Fibroblast of peridontal ligament (primary cell): ENCODE measurements at regions not wholly inside any gene's neighbourhood (a gene's known extent, or its start where the extent isn't known, plus 50 kb on each side); places are given as distances from the start of the nearest gene placed in this dataset.

Experiments used
- DNase-seq: peaks from one replicate; pipeline ENCODE4 v3.0.0-alpha.2; 2010; ENCODE audit errors: extremely low read depth

DNA sequence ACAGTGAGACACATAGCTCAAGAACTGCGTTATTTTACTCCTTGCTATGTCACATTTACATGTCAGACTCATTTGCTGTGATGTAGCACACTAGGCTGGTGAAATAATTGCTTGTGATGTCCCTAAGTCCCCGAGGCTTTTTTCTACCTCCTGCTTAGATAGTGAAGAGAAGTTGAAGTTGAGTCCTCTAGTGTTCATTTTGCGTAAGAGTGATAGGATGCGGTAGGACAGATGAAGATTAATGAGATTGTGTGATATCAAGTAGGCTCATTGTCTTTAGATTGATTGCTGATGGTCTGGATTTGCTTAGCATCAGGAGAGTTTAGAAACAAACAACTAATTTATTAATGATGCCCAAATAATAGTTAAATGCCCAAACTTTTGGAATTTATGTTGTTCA is 173.6 kb upstream of the NUDT6 start:
- DNase-seq: peak; percentile 19

DNA sequence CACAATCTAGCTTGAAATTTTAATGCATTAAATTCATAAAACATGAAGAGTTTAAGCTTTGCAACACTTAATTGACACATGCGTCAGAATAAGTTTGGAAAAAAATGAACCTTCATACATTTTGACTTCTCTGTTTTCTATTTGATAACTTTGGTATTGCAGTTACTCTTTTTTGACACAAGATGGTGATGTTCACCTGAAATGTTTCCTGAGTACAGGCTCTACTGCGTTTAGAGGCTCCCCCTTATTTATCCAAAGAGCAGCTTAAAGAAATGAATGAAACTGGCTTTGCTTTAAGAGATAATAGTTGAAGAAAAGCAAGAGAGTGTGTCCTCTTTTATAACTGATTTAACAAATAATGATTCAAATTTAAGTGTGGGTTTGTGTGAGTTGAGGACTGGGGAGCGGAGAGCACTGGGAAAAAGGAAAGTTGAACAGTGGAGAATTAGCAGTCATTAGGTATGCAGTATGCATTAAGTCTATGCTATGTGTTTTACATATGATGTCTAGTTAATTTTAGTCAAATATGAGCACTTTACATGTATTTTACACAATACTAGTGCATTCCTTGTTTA is 180.6 kb upstream of the NUDT6 start:
- peak; percentile 76 for DNase-seq

DNA sequence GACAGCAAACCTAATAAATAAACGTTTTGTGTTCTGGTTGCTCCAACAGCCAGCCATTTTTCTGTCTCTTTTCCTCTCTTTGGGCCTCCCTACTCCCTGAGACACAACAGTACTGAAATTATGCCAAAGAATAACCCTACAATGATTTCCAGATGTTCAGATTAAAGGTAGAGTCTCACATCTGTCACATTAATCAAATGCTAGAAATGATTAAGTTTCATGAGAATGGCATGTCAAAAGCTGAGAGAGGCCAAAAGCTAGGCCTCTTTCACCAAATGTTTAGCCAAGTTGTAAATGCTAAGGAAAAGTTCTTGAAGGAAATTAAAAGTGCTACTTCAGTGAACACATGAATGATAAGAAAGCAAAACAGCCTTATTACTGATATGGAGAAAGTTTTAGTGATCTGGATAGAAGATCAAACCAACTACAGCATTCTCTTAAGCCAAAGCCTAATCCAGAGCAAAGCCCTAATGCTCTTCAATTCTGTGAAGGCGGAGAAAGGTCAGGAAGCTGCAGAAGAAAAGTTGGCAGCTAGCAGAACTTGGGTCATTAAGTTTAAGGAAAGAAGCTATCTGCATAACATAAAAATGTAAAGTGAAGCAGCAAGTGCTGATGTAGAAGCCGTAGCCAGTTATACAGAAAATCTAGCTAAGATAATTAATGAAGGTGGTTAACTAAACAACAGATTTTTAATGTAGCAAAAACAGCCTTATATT is 182.1 kb upstream of the NUDT6 start:
- peak; percentile 30 for DNase-seq

GRCh38 chr4:123105026-123105420 is 182.6 kb upstream of the NUDT6 start:
- DNase-seq: no peak

- no peak for DNase-seq
These were observed 184.3 kb upstream of the NUDT6 start for GRCh38 chr4:123106747-123107146.

GRCh38 chr4:123107444-123108252 is 185.3 kb upstream of the NUDT6 start:
- no peak for DNase-seq

DNA sequence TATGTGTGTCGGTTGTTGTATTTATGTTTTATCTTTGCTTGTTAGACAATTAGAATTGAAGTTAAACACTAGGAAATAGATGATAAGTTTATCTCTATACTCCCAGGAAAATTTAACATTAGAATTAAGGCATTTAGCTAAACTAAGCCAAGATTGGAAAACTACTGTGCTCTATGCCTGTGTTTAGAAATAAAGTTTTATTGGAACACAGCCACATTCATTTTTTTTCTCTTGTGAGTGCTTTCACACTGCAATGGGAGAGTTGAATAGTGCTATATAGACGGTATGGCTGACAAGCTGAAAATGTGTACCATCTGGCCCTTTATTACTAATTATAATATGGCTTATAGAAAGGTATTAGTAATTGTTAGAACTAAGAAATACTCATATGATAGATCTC is 186.7 kb upstream of the NUDT6 start:
- no peak for DNase-seq

DNA sequence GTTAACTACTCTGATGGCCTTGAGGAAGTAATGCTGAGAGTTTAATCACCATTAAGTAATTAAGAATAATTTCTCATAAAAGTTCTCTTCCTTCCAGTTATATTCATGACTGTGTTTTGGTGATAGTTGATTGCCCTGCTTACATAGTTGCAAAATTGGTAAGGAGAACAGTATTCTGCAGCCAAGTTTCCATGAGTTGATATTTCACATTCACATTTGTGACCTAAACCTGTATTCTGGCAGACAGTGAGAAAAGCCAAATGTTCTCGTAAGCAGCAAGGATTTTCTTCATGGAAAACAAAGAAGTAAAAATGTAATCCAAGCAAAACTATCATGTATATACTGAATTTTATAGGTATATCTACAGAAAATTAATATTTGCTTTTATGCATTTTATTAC is 187.8 kb upstream of the NUDT6 start:
- peak; percentile 70 for DNase-seq

GRCh38 chr4:123110685-123111084 is 188.3 kb upstream of the NUDT6 start:
- DNase-seq: no peak

GRCh38 chr4:123113155-123113554 is 190.8 kb upstream of the NUDT6 start:
- no peak for DNase-seq

DNA sequence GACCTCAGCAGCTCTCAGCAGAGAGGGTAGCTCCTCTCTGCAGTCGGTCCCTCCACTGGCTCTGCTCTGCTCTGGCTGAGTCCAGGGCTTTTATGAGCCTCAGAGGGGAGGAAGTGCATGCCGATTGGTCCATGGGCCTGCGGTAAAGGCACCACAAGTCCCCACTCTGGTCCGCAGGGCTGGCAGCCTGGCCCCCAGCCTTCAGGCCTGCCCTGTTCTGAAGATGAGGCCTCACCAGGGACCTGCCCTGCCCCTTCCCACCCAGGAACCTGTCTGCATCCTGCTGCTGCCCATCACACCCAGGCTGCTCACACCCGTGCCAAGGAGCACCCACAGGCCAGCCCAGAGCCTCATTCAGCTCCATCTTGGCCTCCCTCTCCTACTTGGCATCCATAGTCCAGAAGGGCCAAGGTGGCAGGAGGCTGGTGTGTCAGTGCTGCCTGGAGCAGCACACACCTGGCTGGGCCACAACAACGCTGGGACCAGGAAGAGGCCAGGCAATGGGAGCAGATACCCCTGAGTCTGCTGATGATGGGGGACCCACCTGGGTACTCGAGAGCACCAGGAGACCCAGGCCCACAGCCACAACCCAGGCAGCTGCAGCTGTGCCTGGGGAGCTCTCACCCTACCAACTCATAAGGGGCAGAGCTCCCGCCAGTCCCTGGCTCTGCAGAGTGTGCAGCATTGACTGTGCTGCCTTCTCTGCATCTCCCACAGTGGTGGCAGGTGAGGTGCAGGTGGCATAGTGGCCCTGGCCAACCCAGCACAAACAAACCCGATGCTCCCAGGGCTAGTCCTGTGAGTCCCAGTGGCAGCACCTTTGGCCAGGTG is 191.9 kb upstream of the NUDT6 start:
- DNase-seq: no peak

DNA sequence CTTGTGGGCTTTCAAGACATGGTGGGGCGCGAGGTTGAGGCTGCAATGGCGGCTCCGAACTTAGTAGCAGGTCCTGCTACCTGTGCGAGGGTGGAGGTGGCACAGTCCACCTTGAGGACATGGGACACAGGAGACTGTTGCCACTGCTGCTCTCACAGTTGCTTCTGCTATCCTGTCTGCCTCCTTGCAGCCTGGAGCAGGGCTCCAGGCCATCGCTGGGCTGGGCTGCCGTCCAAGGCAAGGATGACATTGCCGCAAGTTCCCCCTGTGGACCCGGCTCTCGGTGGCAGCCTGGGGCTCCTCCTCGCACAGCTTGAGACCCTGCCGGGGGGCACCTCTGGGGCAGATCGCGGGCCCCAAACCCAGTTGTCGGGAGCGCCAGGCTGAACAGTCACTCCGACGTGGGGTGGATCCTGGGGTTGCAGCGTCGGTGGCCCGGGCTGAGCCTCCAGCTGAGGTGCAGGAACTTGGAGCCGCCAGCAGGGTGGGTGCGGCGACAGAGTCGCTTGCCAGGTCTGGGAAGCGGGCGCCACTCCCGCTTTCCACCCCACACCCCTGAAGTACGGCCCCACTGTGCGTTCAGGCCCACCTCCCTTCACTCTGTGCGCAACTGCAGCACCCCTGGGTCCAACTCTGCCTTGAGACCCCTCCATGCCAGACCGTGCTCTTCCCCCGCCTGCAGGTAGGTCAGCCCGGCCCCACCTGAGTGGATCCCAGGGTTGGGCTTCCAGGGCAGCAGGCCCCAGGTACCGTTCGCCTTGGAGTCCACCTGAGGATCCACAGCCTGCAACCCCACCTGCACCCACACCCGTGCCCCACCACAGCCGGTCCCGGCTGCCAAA is 192.7 kb upstream of the NUDT6 start:
- no peak for DNase-seq

DNA sequence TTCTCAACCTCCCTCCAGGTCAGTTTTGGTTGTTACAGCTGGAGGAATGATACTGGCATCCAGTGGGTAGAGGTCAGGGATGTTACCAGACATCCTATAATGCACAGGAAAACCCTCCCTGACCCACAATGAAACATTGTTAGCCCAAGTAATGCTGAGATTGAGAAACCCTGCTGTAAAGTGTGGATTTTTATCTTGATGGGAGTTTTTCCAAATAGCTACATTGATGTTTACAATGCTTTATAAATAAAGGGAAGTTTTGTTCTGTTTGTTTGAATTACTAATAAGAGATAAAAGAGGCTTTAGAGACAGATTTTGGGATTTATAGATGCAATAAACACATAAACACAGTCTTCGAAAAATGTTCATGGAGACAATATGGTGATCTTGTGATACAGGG is 194.0 kb upstream of the NUDT6 start:
- DNase-seq: no peak

DNA sequence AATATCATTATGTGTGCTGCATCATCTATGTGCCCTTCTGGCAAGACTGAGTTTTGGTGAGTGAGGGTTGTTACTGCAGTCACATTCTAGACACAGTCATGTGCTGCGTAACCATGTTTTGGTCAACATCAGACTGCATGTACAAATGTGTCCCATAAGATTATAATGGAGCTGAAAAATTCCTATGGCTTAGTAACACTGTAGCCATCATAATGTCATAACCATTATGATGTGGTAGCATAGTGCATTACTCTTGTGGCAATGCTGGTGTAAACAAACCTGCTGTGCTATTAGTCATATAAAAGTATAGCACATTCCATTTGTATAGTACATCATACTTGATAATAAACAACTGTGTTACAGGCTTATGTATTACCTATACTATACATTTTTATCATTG is 198.1 kb upstream of the NUDT6 start:
- peak; percentile 42 for DNase-seq

GRCh38 chr4:123121241-123121907 is 199.0 kb upstream of the NUDT6 start:
- DNase-seq: peak; percentile 24

DNA sequence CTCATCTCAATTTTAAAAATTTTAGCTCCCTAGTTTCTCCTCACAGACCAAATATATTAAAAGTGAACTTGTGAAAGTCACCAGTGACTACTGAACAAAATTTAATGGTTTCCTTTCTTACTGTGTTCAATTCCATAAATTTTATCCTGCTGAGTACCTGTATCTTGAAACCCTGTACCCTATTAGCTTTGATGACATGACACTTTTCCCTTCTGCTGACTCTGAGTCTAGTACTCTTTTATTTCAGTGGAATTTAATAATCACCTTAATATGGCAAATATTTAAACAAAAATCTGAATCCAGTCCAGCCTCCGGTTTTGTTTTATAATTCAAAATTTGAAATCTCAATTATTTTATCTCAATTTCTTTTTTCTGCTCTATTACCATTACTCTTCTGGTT is 203.1 kb upstream of the NUDT6 start:
- DNase-seq: no peak

GRCh38 chr4:123127218-123127617 is 204.8 kb upstream of the NUDT6 start:
- DNase-seq: peak; percentile 72

GRCh38 chr4:123127875-123128274 is 205.5 kb upstream of the NUDT6 start:
- DNase-seq: no peak

- DNase-seq: no peak
These were observed 211.1 kb upstream of the NUDT6 start for GRCh38 chr4:123133397-123134050.

GRCh38 chr4:123144616-123145015 is 222.2 kb upstream of the NUDT6 start:
- no peak for DNase-seq
